WTC11 (cell line): ENCODE measurements at regions not wholly inside any gene's neighbourhood (a gene's known extent, or its start where the extent isn't known, plus 50 kb on each side); places are given as distances from the start of the nearest gene placed in this dataset.

Source experiments
- ATAC-seq: fragments of 200-7000 bp; cut with Tn5 transposase; 2 replicates; pipeline ENCODE4 v1.10.0; 2021; ENCODE audit warnings: mild to moderate bottlenecking, moderate library complexity
- CTCF ChIA-PET: fragments of 300-600 bp; sonication (Branson Sonifier 250); formaldehyde crosslinking; loops from one replicate; lab custom pipeline; 2021; ENCODE audit warnings: antibody characterized with exemption; lab: Charles Lee
- POLR2A ChIA-PET: fragments of 350-600 bp; sonication (Branson Sonifier 250); formaldehyde crosslinking; loops from one replicate; lab custom pipeline; 2021; ENCODE audit warnings: antibody characterized with exemption; lab: Charles Lee
- DNase-seq: peaks from one replicate; pipeline ENCODE4 v3.0.0; 2021; ENCODE audit warnings: low spot score
- H3K27ac Mint-ChIP-seq: 2 replicates; pipeline ENCODE4 v1.8.0; 2021; ENCODE audit warnings: mixed read lengths
- H3K27me3 Mint-ChIP-seq: 2 replicates; pipeline ENCODE4 v1.8.0; 2021; ENCODE audit warnings: low read depth, mild to moderate bottlenecking, moderate library complexity, mixed read lengths
- H3K36me3 Mint-ChIP-seq: 2 replicates; pipeline ENCODE4 v1.8.0; 2021; ENCODE audit warnings: mixed read lengths
- H3K4me1 Mint-ChIP-seq: 2 replicates; pipeline ENCODE4 v1.8.0; 2022; ENCODE audit warnings: mixed read lengths
- H3K4me3 Mint-ChIP-seq: 2 replicates; pipeline ENCODE4 v1.8.0; 2021; ENCODE audit warnings: mild to moderate bottlenecking, moderate library complexity, mixed read lengths
- H3K9me3 Mint-ChIP-seq: 2 replicates; pipeline ENCODE4 v1.8.0; 2021; ENCODE audit warnings: mixed read lengths
- ATF2 ChIP-seq: sonication (generic); formaldehyde crosslinking; IDR thresholded peaks from 2 replicates; pipeline ENCODE4 v1.8.1; 2022; ENCODE audit warnings: low read depth, missing genetic modification reagents, borderline replicate concordance
- CREM ChIP-seq: sonication (generic); formaldehyde crosslinking; IDR thresholded peaks from 2 replicates; pipeline ENCODE4 v1.8.1; 2022; ENCODE audit warnings: mild to moderate bottlenecking, missing genetic modification reagents, moderate library complexity
- ESRRA ChIP-seq: sonication (generic); formaldehyde crosslinking; IDR thresholded peaks from 2 replicates; pipeline ENCODE4 v1.8.1; 2022; ENCODE audit warnings: mild to moderate bottlenecking, missing genetic modification reagents, borderline replicate concordance
- JUN ChIP-seq: sonication (generic); formaldehyde crosslinking; IDR thresholded peaks from 2 replicates; pipeline ENCODE4 v1.8.0; 2023; ENCODE audit warnings: mild to moderate bottlenecking, missing genetic modification reagents
- KAT7 ChIP-seq: sonication (generic); formaldehyde crosslinking; IDR thresholded peaks from 2 replicates; pipeline ENCODE4 v1.8.1; 2023; ENCODE audit warnings: missing genetic modification reagents, mild to moderate bottlenecking, borderline replicate concordance
- MXD4 ChIP-seq: fragments of 250-450 bp; sonication (Bioruptor Pico); IDR thresholded peaks from 2 replicates; pipeline ENCODE4 v1.8.0; 2021; ENCODE audit warnings: mild to moderate bottlenecking, moderate library complexity, borderline replicate concordance
- NFATC4 ChIP-seq: fragments of 250-450 bp; sonication (Bioruptor Pico); IDR thresholded peaks from 2 replicates; pipeline ENCODE4 v1.9.0; 2021; ENCODE audit warnings: mild to moderate bottlenecking
- NFYB ChIP-seq: sonication (generic); formaldehyde crosslinking; conservative IDR thresholded peaks from 2 replicates; pipeline ENCODE4 v1.8.0; 2022; ENCODE audit warnings: low read depth, missing genetic modification reagents
- SMAD3 ChIP-seq: sonication (generic); formaldehyde crosslinking; IDR thresholded peaks from 2 replicates; pipeline ENCODE4 v1.8.0; 2022; ENCODE audit warnings: missing genetic modification reagents, mild to moderate bottlenecking, borderline replicate concordance
- ZMAT4 ChIP-seq: fragments of 250-450 bp; sonication (Bioruptor Pico); IDR thresholded peaks from 2 replicates; pipeline ENCODE4 v1.9.0; 2021; ENCODE audit warnings: mild to moderate bottlenecking
- ZNF121 ChIP-seq: sonication (generic); formaldehyde crosslinking; IDR thresholded peaks from 2 replicates; pipeline ENCODE4 v1.8.0; 2023; ENCODE audit warnings: missing genetic modification reagents
- ZNF281 ChIP-seq: sonication (generic); formaldehyde crosslinking; IDR thresholded peaks from 2 replicates; pipeline ENCODE4 v1.8.0; 2023; ENCODE audit warnings: mild to moderate bottlenecking, missing genetic modification reagents
- ZNF396 ChIP-seq: fragments of 250-450 bp; sonication (Bioruptor Pico); IDR thresholded peaks from 2 replicates; pipeline ENCODE4 v1.8.0; 2021; ENCODE audit warnings: mild to moderate bottlenecking, moderate library complexity, borderline replicate concordance
- TF ChIP-seq, protein P1 (sequence below): sonication (generic); formaldehyde crosslinking; IDR thresholded peaks from 2 replicates; pipeline ENCODE4 v1.8.1; 2022; ENCODE audit warnings: low read depth, mild to moderate bottlenecking, moderate library complexity, missing genetic modification reagents, borderline replicate concordance
- TF ChIP-seq, protein P2 (sequence below): fragments of 250-450 bp; sonication (Bioruptor Pico); IDR thresholded peaks from 2 replicates; pipeline ENCODE4 v1.9.0; 2021; ENCODE audit warnings: mild to moderate bottlenecking
- TF ChIP-seq, protein P3 (sequence below): sonication (generic); formaldehyde crosslinking; IDR thresholded peaks from 2 replicates; pipeline ENCODE4 v1.8.0; 2022; ENCODE audit warnings: mild to moderate bottlenecking, missing genetic modification reagents
- TF ChIP-seq, protein P4 (sequence below): sonication (generic); formaldehyde crosslinking; IDR thresholded peaks from 2 replicates; pipeline ENCODE4 v1.8.1; 2022; ENCODE audit warnings: mild to moderate bottlenecking, missing genetic modification reagents, moderate library complexity, borderline replicate concordance
- TF ChIP-seq, protein P5 (sequence below): sonication (generic); formaldehyde crosslinking; IDR thresholded peaks from 2 replicates; pipeline ENCODE4 v1.8.1; 2022; ENCODE audit warnings: missing genetic modification reagents, borderline replicate concordance
- TF ChIP-seq, protein P6 (sequence below): sonication (generic); formaldehyde crosslinking; IDR thresholded peaks from 2 replicates; pipeline ENCODE4 v1.8.0; 2022; ENCODE audit warnings: mild to moderate bottlenecking, missing genetic modification reagents

DNA sequence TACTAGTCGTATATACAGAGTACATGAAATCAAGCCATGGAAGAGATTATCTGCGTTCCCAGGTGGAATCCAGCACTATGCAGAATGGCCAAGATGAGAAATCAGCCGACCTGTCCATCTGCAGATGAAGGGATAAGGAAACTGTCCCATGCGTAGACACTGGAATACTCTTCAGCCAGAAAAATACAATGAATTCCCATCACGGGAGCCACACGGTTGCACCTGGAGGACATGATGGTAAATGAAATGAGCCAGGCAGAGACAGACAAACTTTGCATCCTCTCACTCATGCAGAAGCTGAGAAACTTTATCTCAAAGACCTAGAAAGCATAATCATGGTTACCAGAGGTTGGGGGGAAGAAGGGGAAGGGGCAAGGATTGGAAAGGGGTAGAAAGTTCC is 111.9 kb upstream of the TOP3B start:
- ATAC-seq (no peak), DNase-seq (no peak)
- no peak overlapping the region for H3K27ac Mint-ChIP-seq
- H3K9me3 Mint-ChIP-seq, result no peaks in the 10 kb centered on the region
- TF ChIP-seq JUN (CRISPR knock-in tag) (no peak), KAT7 (no peak), ZNF396 (CRISPR knock-in tag) (no peak), MXD4 (CRISPR knock-in tag) (no peak), NFYB (no peak), ZNF281 (CRISPR knock-in tag) (no peak), CREM (CRISPR knock-in tag) (no peak), ESRRA (CRISPR knock-in tag) (no peak), ATF2 (CRISPR knock-in tag) (no peak), SMAD3 (CRISPR knock-in tag) (no peak), NFATC4 (CRISPR knock-in tag) (no peak), ZNF121 (no peak), ZMAT4 (CRISPR knock-in tag) (no peak)
- TF ChIP-seq, protein P1, sequence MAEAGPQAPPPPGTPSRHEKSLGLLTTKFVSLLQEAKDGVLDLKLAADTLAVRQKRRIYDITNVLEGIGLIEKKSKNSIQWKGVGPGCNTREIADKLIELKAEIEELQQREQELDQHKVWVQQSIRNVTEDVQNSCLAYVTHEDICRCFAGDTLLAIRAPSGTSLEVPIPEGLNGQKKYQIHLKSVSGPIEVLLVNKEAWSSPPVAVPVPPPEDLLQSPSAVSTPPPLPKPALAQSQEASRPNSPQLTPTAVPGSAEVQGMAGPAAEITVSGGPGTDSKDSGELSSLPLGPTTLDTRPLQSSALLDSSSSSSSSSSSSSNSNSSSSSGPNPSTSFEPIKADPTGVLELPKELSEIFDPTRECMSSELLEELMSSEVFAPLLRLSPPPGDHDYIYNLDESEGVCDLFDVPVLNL (CRISPR knock-in tag), result no peak
- TF ChIP-seq, protein P2, sequence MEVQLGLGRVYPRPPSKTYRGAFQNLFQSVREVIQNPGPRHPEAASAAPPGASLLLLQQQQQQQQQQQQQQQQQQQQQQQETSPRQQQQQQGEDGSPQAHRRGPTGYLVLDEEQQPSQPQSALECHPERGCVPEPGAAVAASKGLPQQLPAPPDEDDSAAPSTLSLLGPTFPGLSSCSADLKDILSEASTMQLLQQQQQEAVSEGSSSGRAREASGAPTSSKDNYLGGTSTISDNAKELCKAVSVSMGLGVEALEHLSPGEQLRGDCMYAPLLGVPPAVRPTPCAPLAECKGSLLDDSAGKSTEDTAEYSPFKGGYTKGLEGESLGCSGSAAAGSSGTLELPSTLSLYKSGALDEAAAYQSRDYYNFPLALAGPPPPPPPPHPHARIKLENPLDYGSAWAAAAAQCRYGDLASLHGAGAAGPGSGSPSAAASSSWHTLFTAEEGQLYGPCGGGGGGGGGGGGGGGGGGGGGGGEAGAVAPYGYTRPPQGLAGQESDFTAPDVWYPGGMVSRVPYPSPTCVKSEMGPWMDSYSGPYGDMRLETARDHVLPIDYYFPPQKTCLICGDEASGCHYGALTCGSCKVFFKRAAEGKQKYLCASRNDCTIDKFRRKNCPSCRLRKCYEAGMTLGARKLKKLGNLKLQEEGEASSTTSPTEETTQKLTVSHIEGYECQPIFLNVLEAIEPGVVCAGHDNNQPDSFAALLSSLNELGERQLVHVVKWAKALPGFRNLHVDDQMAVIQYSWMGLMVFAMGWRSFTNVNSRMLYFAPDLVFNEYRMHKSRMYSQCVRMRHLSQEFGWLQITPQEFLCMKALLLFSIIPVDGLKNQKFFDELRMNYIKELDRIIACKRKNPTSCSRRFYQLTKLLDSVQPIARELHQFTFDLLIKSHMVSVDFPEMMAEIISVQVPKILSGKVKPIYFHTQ, result no peak
- TF ChIP-seq, protein P3, sequence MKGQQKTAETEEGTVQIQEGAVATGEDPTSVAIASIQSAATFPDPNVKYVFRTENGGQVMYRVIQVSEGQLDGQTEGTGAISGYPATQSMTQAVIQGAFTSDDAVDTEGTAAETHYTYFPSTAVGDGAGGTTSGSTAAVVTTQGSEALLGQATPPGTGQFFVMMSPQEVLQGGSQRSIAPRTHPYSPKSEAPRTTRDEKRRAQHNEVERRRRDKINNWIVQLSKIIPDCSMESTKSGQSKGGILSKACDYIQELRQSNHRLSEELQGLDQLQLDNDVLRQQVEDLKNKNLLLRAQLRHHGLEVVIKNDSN (CRISPR knock-in tag), result no peak
- TF ChIP-seq, protein P4, sequence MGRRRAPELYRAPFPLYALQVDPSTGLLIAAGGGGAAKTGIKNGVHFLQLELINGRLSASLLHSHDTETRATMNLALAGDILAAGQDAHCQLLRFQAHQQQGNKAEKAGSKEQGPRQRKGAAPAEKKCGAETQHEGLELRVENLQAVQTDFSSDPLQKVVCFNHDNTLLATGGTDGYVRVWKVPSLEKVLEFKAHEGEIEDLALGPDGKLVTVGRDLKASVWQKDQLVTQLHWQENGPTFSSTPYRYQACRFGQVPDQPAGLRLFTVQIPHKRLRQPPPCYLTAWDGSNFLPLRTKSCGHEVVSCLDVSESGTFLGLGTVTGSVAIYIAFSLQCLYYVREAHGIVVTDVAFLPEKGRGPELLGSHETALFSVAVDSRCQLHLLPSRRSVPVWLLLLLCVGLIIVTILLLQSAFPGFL (CRISPR knock-in tag), result no peak
- TF ChIP-seq, protein P5, sequence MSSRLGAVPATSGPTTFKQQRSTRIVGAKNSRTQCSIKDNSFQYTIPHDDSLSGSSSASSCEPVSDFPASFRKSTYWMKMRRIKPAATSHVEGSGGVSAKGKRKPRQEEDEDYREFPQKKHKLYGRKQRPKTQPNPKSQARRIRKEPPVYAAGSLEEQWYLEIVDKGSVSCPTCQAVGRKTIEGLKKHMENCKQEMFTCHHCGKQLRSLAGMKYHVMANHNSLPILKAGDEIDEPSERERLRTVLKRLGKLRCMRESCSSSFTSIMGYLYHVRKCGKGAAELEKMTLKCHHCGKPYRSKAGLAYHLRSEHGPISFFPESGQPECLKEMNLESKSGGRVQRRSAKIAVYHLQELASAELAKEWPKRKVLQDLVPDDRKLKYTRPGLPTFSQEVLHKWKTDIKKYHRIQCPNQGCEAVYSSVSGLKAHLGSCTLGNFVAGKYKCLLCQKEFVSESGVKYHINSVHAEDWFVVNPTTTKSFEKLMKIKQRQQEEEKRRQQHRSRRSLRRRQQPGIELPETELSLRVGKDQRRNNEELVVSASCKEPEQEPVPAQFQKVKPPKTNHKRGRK (CRISPR knock-in tag), result no peak
- TF ChIP-seq, protein P6, sequence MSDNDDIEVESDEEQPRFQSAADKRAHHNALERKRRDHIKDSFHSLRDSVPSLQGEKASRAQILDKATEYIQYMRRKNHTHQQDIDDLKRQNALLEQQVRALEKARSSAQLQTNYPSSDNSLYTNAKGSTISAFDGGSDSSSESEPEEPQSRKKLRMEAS (CRISPR knock-in tag), result no peak
- ChIA-PET CTCF (no interaction called here), POLR2A (no interaction called here)
- H3K4me3 Mint-ChIP-seq, result no peak overlapping the region
- H3K4me1 Mint-ChIP-seq, result no peaks in the 10 kb centered on the region
- peaks cover 100% of the 10 kb centered on the region for H3K27me3 Mint-ChIP-seq
- H3K36me3 Mint-ChIP-seq, result no peaks in the 10 kb centered on the region
